IgD-negative memory B cell (primary cell): ENCODE measurements at regions not wholly inside any gene's neighbourhood (a gene's known extent, or its start where the extent isn't known, plus 50 kb on each side); places are given as distances from the start of the nearest gene placed in this dataset.
A peak's percentile ranks its signal among the peaks of the same experiment; 100 is the strongest.

Source experiments
- H3K27ac Mint-ChIP-seq, 3 donors: one replicate each; pipeline ENCODE4 v1.8.0; 2020 to 2022; ENCODE audit warnings: mild to moderate bottlenecking in 3 of 3, mixed read lengths in 3 of 3, moderate library complexity in 1 of 3
- H3K27me3 Mint-ChIP-seq: one replicate; pipeline ENCODE4 v1.8.0; 2021; ENCODE audit warnings: mixed read lengths
- H3K36me3 Mint-ChIP-seq: one replicate; pipeline ENCODE4 v1.8.0; 2020; ENCODE audit warnings: mild to moderate bottlenecking, mixed read lengths
- H3K4me1 Mint-ChIP-seq, 3 donors: one replicate each; pipeline ENCODE4 v1.8.0; 2020 to 2022; ENCODE audit warnings: mixed read lengths in 3 of 3, mild to moderate bottlenecking in 1 of 3
- H3K4me3 Mint-ChIP-seq, 4 donors: one replicate each; pipeline ENCODE4 v1.8.0; 2020 to 2022; ENCODE audit warnings: mild to moderate bottlenecking in 4 of 4, mixed read lengths in 4 of 4, moderate library complexity in 3 of 4
- H3K9me3 Mint-ChIP-seq, 3 donors: one replicate each; pipeline ENCODE4 v1.8.0; 2020 to 2021; ENCODE audit warnings: mixed read lengths in 3 of 3, mild to moderate bottlenecking in 1 of 3

DNA sequence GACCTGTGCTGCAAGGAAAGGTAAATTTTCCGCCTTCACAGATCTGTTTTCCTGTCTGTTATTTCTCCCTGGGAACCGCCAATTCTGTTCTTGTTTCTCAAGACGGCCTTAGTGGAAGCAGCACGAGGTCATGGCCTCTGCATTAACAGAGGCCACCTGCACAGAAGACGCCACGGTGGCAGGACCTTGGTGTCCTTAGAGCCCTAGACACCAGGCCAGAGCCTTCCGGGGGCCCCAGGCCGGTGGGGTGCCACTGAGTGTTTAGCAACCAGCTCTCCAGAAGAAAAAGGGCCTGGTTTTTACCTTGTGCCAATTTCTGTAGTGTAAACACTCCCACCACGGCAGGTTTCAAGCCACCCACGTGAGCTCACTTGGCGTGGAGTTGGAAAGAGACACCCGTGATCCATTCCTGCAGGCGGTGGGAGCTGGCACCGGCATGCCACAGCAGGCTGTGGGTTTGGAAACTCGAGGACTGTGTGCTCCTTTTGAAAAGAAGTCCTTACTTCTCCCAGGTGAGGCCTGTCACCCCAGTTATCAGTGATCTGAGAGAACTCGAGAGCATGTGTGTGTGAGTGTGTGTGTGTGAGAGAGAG lies 103.9 kb upstream of the HDAC4 start:
- H3K27ac Mint-ChIP-seq, result no peak overlapping the region
- no peak overlapping the region for H3K4me3 Mint-ChIP-seq
- H3K4me1 Mint-ChIP-seq, result no peaks in the 10 kb centered on the region
- H3K36me3 Mint-ChIP-seq, result peaks cover 1% of the 10 kb centered on the region
- H3K9me3 Mint-ChIP-seq, result peaks cover 0 to 2% (median 0%) of the 10 kb centered on the region in 3 donors
- peaks cover 1% of the 10 kb centered on the region for H3K27me3 Mint-ChIP-seq

DNA sequence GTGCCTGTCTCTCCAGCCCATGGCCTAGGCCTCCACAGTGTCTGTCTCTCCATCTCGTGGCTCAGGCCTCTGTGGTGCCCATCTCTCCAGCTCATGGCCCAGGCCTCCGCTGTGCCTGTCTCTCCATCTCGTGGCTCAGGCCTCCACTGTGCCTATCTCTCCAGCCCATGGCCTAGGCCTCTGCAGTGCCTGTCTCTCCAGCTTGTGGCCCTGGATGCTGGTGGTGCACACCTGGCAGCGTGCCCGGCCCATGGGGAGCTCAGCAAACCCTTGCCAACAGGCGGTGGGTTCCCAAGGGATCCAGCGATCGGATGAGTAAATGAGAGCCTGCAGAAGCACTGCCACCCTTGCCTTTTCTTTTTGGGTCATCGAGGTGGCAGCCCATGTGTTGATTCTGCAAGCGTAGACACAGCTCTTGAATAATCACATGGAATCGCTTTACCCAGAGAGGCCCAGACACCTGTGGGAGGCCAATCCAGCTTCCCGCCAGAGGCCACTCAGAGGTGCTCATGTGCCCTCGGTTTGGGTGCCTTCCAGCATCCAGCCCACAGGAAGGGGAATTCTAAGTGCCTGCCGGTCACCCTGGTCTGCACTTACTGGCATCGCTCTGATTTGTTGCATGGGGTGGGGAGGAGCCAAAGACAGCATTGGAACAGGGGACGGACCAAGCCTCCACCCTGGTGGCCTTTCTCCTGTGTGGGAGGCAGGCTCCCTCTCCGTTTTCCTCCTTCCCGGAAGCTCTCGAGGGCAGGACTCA lies 101.8 kb upstream of the HDAC4 start:
- peaks cover 0 to 2% (median 0%) of the 10 kb centered on the region in 3 donors for H3K9me3 Mint-ChIP-seq
- H3K4me1 Mint-ChIP-seq, result no peaks in the 10 kb centered on the region
- H3K27ac Mint-ChIP-seq, result peak overlapping the region in 1 of 3 donors; percentile 71
- peaks cover 1% of the 10 kb centered on the region for H3K27me3 Mint-ChIP-seq
- no peak overlapping the region for H3K4me3 Mint-ChIP-seq
- H3K36me3 Mint-ChIP-seq, result no peaks in the 10 kb centered on the region

DNA sequence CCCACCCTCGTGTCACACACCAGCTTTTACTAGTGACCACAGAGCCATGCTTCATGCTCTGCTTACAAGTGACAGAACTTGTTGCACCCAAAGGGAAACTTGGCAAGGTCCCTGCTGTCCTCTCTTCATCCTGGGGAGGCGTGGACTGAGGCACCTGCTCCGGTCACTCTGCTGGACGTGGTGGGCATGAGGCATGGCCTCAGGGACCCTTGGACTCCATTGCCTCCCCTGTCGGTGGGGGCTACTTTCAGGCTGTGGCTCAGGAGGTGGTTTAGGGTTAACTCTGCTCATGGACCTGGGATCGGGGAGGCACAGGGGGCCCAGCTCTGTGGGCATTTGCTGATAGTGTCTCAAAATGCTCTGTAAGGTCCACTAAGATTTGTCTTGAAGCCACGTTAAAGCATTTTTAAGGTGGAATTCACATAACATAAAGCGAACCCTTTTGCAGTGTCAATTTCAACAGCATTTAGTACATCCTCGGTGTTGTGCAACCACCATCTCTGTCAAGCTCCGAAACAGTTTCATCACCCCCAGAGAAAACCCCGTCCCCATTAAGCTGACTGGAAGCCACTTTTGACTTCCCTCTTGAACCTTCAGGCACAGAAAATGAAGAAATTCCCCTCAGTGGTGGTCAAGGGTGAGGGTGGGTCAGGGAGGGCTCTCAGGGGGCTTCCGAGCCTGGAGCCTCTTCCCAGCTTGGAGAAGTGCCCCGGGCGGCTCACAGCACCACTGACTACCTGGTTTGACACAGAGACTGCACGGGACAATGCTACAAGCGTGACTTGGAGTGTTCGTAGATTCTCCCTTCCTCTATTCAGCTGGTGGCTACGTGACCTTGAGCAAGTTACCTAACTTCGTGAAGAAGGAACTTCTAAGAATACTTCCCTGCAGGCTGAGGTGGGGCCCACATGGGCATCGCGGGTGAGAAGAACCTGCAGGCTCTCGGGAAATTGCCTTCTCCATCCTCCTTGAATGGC lies 100.0 kb upstream of the HDAC4 start:
- H3K36me3 Mint-ChIP-seq, result no peaks in the 10 kb centered on the region
- no peak overlapping the region for H3K27ac Mint-ChIP-seq

GRCh38 chr2:239499726-239500573 lies 99.1 kb upstream of the HDAC4 start:
- Mint-ChIP-seq H3K27ac (no peak overlapping the region), H3K36me3 (no peaks in the 10 kb centered on the region), H3K4me3 (no peak overlapping the region), H3K4me1 (no peaks in the 10 kb centered on the region), H3K9me3 (peaks cover 0 to 8% (median 0%) of the 10 kb centered on the region in 3 donors), H3K27me3 (peaks cover 7% of the 10 kb centered on the region)

More for the DNA sequence above, 100.0 kb upstream of the HDAC4 start:
- H3K9me3 Mint-ChIP-seq, result peaks cover 0 to 9% (median 0%) of the 10 kb centered on the region in 3 donors
- H3K4me3 Mint-ChIP-seq, result no peak overlapping the region
- H3K4me1 Mint-ChIP-seq, result no peaks in the 10 kb centered on the region
- peaks cover 7% of the 10 kb centered on the region for H3K27me3 Mint-ChIP-seq

DNA sequence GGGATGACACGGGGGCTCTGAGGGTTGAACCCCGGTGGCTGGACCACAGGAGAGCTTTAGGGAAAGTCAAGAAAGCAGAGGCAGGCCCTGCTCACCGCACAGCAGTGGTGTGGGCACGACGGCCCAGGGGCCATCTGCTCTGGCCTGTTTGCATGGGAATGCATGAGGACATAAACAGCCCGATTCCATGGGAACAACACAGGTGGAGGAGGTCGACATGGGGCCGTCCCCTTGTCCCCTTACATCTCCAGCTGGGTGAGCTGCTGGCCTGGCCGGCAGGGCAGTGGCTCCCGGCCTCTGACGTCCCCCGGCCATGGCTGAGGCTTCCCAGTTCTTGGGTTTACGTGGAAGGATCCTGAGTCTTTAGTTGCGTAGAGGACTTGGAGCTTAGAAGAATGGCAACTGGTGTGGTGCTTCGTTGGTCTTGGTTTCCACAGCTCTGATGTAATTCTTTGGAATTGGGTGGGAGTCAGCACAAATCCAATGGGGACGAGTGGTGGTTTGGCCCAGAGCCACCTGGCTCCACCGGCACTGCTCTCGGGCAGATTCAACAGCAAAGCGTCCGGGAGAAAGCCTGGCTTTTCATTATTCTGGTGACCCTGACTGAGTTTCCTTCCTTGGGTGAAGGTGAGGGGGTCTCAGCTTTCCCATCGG lies 98.3 kb upstream of the HDAC4 start:
- Mint-ChIP-seq H3K27me3 (peaks cover 7% of the 10 kb centered on the region), H3K9me3 (peaks cover 0 to 7% (median 0%) of the 10 kb centered on the region in 3 donors), H3K4me1 (no peaks in the 10 kb centered on the region), H3K27ac (peak overlapping the region in 1 of 3 donors; percentile 16), H3K36me3 (no peaks in the 10 kb centered on the region), H3K4me3 (no peak overlapping the region)

GRCh38 chr2:239498576-239498975 lies 97.8 kb upstream of the HDAC4 start:
- H3K36me3 Mint-ChIP-seq, result no peaks in the 10 kb centered on the region

DNA sequence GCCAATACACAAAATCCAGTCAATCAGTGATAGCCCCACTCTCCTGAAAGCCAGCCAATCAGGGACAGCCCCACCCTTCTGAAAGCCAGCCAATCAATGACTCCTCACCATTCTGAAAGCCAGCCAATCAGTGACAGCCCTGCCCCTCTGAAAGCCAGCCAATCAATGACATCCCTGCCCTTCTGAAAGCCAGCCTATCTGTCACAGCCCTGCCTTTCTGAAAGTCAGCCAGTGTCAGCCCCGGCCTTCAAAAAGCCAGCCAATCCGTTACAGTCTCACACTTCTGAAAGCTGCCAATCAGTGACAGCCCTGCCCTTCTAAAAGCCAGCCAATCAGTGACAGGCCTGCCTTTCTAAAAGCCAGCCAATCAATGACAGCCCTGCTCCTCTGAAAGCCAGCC lies 95.9 kb upstream of the HDAC4 start:
- peaks cover 0 to 7% (median 2%) of the 10 kb centered on the region in 3 donors for H3K9me3 Mint-ChIP-seq
- no peaks in the 10 kb centered on the region for H3K36me3 Mint-ChIP-seq
- H3K4me3 Mint-ChIP-seq, result no peak overlapping the region
- no peak overlapping the region for H3K27ac Mint-ChIP-seq
- H3K4me1 Mint-ChIP-seq, result no peaks in the 10 kb centered on the region
- H3K27me3 Mint-ChIP-seq, result peaks cover 8% of the 10 kb centered on the region

More at GRCh38 chr2:239498576-239498975, 97.8 kb upstream of the HDAC4 start:
- Mint-ChIP-seq H3K27ac (peak overlapping the region in 1 of 3 donors; percentile 78), H3K9me3 (peaks cover 0 to 7% (median 0%) of the 10 kb centered on the region in 3 donors), H3K4me3 (peak overlapping the region in 1 of 4 donors; percentile 47), H3K4me1 (no peaks in the 10 kb centered on the region), H3K27me3 (peaks cover 7% of the 10 kb centered on the region)

DNA sequence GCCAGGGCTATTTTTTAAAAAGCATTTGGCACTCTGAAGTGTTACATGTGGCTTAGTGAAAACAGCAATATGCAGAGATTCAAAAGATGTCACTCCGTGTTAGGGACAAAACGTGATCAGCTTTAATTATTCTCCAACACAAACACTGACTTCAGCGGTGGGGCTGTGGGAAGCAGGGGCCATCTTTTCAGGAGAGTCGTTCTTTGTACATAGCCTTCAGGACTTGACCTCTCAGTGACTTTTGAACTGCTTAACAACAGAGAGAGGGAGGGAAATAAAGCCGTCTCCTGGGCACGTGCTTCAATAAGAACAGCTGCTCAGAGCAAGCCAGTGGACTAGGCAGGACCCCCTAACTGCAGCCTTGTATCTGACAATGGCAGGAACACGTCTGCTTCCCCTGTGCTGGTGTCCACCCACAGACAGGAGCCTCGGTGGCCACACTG lies 95.0 kb upstream of the HDAC4 start:
- Mint-ChIP-seq H3K27ac (no peak overlapping the region), H3K27me3 (peaks cover 8% of the 10 kb centered on the region), H3K4me1 (no peaks in the 10 kb centered on the region), H3K9me3 (peaks cover 0 to 7% (median 2%) of the 10 kb centered on the region in 3 donors), H3K36me3 (no peaks in the 10 kb centered on the region), H3K4me3 (no peak overlapping the region)

- peaks cover 8% of the 10 kb centered on the region for H3K27me3 Mint-ChIP-seq
- H3K9me3 Mint-ChIP-seq, result peaks cover 0 to 7% (median 2%) of the 10 kb centered on the region in 3 donors
- no peak overlapping the region for H3K4me3 Mint-ChIP-seq
- H3K4me1 Mint-ChIP-seq, result no peaks in the 10 kb centered on the region
- no peaks in the 10 kb centered on the region for H3K36me3 Mint-ChIP-seq
- no peak overlapping the region for H3K27ac Mint-ChIP-seq
Measured at GRCh38 chr2:239495175-239495574, 94.4 kb upstream of the HDAC4 start.

- Mint-ChIP-seq H3K27ac (no peak overlapping the region), H3K36me3 (no peaks in the 10 kb centered on the region), H3K4me1 (no peaks in the 10 kb centered on the region), H3K27me3 (peaks cover 9% of the 10 kb centered on the region), H3K9me3 (peaks cover 0 to 7% (median 2%) of the 10 kb centered on the region in 3 donors), H3K4me3 (no peak overlapping the region)
Measured at GRCh38 chr2:239494578-239494977, 93.8 kb upstream of the HDAC4 start.

GRCh38 chr2:239489481-239489880 lies 88.7 kb upstream of the HDAC4 start:
- no peak overlapping the region for H3K27ac Mint-ChIP-seq
- peaks cover 7% of the 10 kb centered on the region for H3K27me3 Mint-ChIP-seq
- H3K9me3 Mint-ChIP-seq, result peaks cover 0 to 2% (median 0%) of the 10 kb centered on the region in 3 donors
- H3K4me3 Mint-ChIP-seq, result no peak overlapping the region
- H3K36me3 Mint-ChIP-seq, result no peaks in the 10 kb centered on the region
- H3K4me1 Mint-ChIP-seq, result no peaks in the 10 kb centered on the region

DNA sequence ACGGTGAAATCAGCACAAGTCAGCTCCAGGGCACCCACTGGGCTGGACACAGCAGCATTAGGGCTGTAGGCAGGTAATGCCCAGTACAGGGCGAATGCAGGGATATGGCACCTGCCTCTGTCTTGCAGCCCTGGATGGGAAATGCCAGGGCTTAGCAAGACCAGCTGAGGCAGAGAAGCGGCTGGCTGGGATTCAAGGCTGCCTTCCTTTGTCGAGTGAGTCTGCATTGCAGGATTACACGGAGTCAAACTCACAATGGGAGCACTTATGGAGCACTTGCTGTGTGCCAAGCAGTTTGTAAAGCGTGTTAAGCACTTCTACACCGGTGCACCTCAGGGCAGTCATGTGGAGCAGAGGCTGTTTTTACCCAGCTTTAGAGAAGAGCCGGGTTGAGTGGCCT lies 87.3 kb upstream of the HDAC4 start:
- Mint-ChIP-seq H3K27me3 (peaks cover 8% of the 10 kb centered on the region), H3K27ac (no peak overlapping the region), H3K4me1 (no peaks in the 10 kb centered on the region), H3K4me3 (no peak overlapping the region), H3K36me3 (no peaks in the 10 kb centered on the region), H3K9me3 (peaks cover 0 to 1% (median 0%) of the 10 kb centered on the region in 3 donors)

GRCh38 chr2:239487272-239487671 lies 86.5 kb upstream of the HDAC4 start:
- no peaks in the 10 kb centered on the region for H3K9me3 Mint-ChIP-seq
- H3K4me1 Mint-ChIP-seq, result no peaks in the 10 kb centered on the region
- H3K27ac Mint-ChIP-seq, result no peak overlapping the region
- no peaks in the 10 kb centered on the region for H3K36me3 Mint-ChIP-seq
- H3K27me3 Mint-ChIP-seq, result peaks cover 7% of the 10 kb centered on the region
- H3K4me3 Mint-ChIP-seq, result peak overlapping the region in 1 of 4 donors; percentile 85

GRCh38 chr2:239485622-239486021 lies 84.8 kb upstream of the HDAC4 start:
- H3K9me3 Mint-ChIP-seq, result no peaks in the 10 kb centered on the region
- H3K36me3 Mint-ChIP-seq, result no peaks in the 10 kb centered on the region
- no peak overlapping the region for H3K27ac Mint-ChIP-seq
- H3K27me3 Mint-ChIP-seq, result peaks cover 10% of the 10 kb centered on the region
- no peak overlapping the region for H3K4me3 Mint-ChIP-seq
- H3K4me1 Mint-ChIP-seq, result peaks cover 0 to 2% (median 0%) of the 10 kb centered on the region in 3 donors
